NB4 (cell line): ENCODE measurements at regions not wholly inside any gene's neighbourhood (a gene's known extent, or its start where the extent isn't known, plus 50 kb on each side); places are given as distances from the start of the nearest gene placed in this dataset.
"Not testable (repeated sequence)": the region's sequence is repeated elsewhere in the genome, so short reads cannot be mapped to it uniquely, and the experiment has no call there.

Source experiments
- DNase-seq: peaks from one replicate; pipeline ENCODE4 v3.0.0; 2010; ENCODE audit warnings: low read depth
- H3K4me3 ChIP-seq: one replicate; pipeline ENCODE4 v1.5.1; 2011; ENCODE audit warnings: mild to moderate bottlenecking, low read depth, low read length, moderate library complexity
- CTCF ChIP-seq: IDR thresholded peaks from one replicate; pipeline ENCODE4 v1.5.1; 2012; ENCODE audit warnings: low read depth, low read length
- MAX ChIP-seq: IDR thresholded peaks from 2 replicates; pipeline ENCODE4 v1.6.1; 2011; ENCODE audit warnings: low read depth, low read length
- MYC ChIP-seq: IDR thresholded peaks from 2 replicates; pipeline ENCODE4 v1.6.1; 2011; ENCODE audit warnings: low read depth, low read length
- POLR2A ChIP-seq: IDR thresholded peaks from 2 replicates; pipeline ENCODE4 v1.6.1; 2011; ENCODE audit warnings: mild to moderate bottlenecking; ENCODE audit not compliant: insufficient read length; ENCODE audit errors: extremely low read depth

- H3K4me3 ChIP-seq: no peak overlapping the region
- no peak for DNase-seq
- TF ChIP-seq POLR2A (no peak), CTCF (no peak), MAX (no peak), MYC (no peak)
Observed at GRCh38 chr2:189238903-189239302, 59.3 kb upstream of the COL5A2 start.

GRCh38 chr2:189243843-189244242, 64.3 kb upstream of the COL5A2 start:
- DNase-seq, H3K4me3 ChIP-seq: not testable (repeated sequence)

- no peak overlapping the region for H3K4me3 ChIP-seq
- DNase-seq: no peak
- TF ChIP-seq CTCF (no peak), MAX (no peak), POLR2A (no peak), MYC (no peak)
Observed at GRCh38 chr2:189247276-189247675, 67.7 kb upstream of the COL5A2 start.

GRCh38 chr2:189248141-189248540, 68.6 kb upstream of the COL5A2 start:
- DNase-seq: no peak
- no peak for TF ChIP-seq MAX
- no peak for TF ChIP-seq MYC
- no peak for TF ChIP-seq CTCF
- no peak for TF ChIP-seq POLR2A
- H3K4me3 ChIP-seq: no peak overlapping the region

GRCh38 chr2:189249171-189249570, 69.6 kb upstream of the COL5A2 start:
- DNase-seq: no peak
- no peak overlapping the region for H3K4me3 ChIP-seq
- TF ChIP-seq CTCF (no peak), MAX (no peak), POLR2A (no peak), MYC (no peak)

GRCh38 chr2:189249901-189250300, 70.3 kb upstream of the COL5A2 start:
- no peak overlapping the region for H3K4me3 ChIP-seq
- no peak for TF ChIP-seq CTCF
- no peak for TF ChIP-seq POLR2A
- no peak for TF ChIP-seq MAX
- TF ChIP-seq MYC: no peak
- no peak for DNase-seq
